H9 (cell line): ENCODE measurements at regions not wholly inside any gene's neighbourhood (a gene's known extent, or its start where the extent isn't known, plus 50 kb on each side); places are given as distances from the start of the nearest gene placed in this dataset.

Source experiments
- DNase-seq: peaks from one replicate; pipeline ENCODE4 v3.0.0-alpha.2; 2017
- H2AFZ ChIP-seq: one replicate; pipeline ENCODE4 v1.6.1; 2013; ENCODE audit warnings: mild to moderate bottlenecking, low read length, control low read depth, moderate library complexity
- H2AK5ac ChIP-seq: 2 replicates; pipeline ENCODE4 v1.6.1; 2013; ENCODE audit warnings: low read length, control low read depth, mixed read lengths; ENCODE audit not compliant: insufficient read length
- H2BK120ac ChIP-seq: one replicate; pipeline ENCODE4 v1.6.1; 2013; ENCODE audit warnings: low read depth, mild to moderate bottlenecking, low read length, control low read depth, inconsistent platforms; ENCODE audit not compliant: poor library complexity, severe bottlenecking
- H2BK12ac ChIP-seq: 2 replicates; pipeline ENCODE4 v1.6.1; 2013; ENCODE audit warnings: low read length, control low read depth, mixed read lengths, low read depth; ENCODE audit not compliant: insufficient read length
- H2BK15ac ChIP-seq: 2 replicates; pipeline ENCODE4 v1.6.1; 2013; ENCODE audit warnings: low read depth, low read length, control low read depth
- H2BK20ac ChIP-seq: one replicate; pipeline ENCODE4 v1.6.1; 2013; ENCODE audit warnings: low read depth, mild to moderate bottlenecking, low read length, control low read depth, inconsistent platforms; ENCODE audit not compliant: poor library complexity, severe bottlenecking
- H2BK5ac ChIP-seq: 2 replicates; pipeline ENCODE4 v1.6.1; 2013; ENCODE audit warnings: low read length, control low read depth, mixed read lengths; ENCODE audit not compliant: insufficient read length
- H3K14ac ChIP-seq: 2 replicates; pipeline ENCODE4 v1.6.1; 2013; ENCODE audit warnings: low read length, control low read depth; ENCODE audit not compliant: insufficient read depth
- H3K18ac ChIP-seq: 2 replicates; pipeline ENCODE4 v1.6.1; 2013; ENCODE audit warnings: low read depth, mild to moderate bottlenecking, mixed read lengths, low read length, control low read depth; ENCODE audit not compliant: insufficient read length
- H3K23ac ChIP-seq: 2 replicates; pipeline ENCODE4 v1.6.1; 2013; ENCODE audit warnings: low read length, control low read depth, mixed read lengths, low read depth; ENCODE audit not compliant: insufficient read length
- H3K23me2 ChIP-seq: 2 replicates; pipeline ENCODE4 v1.6.1; 2013; ENCODE audit warnings: low read depth, mild to moderate bottlenecking, mixed read lengths, low read length, control low read depth; ENCODE audit not compliant: insufficient read length, poor library complexity, severe bottlenecking
- H3K27ac ChIP-seq: 2 replicates; pipeline ENCODE4 v1.5.1; 2013; ENCODE audit warnings: low read length, control low read depth, mixed read lengths, low read depth; ENCODE audit not compliant: insufficient read length
- H3K27me3 ChIP-seq: 2 replicates; pipeline ENCODE4 v1.6.1; 2013; ENCODE audit warnings: low read length, control low read depth, inconsistent platforms; ENCODE audit not compliant: insufficient read depth
- H3K4ac ChIP-seq: 2 replicates; pipeline ENCODE4 v1.6.1; 2013; ENCODE audit warnings: low read depth, mild to moderate bottlenecking, control low read depth, inconsistent platforms, low read length, moderate library complexity
- H3K4me1 ChIP-seq: 2 replicates; pipeline ENCODE4 v1.6.1; 2013; ENCODE audit warnings: low read length, control low read depth, inconsistent platforms; ENCODE audit not compliant: insufficient read depth
- H3K4me2 ChIP-seq: 2 replicates; pipeline ENCODE4 v1.6.1; 2013; ENCODE audit warnings: low read length, control low read depth, mixed read lengths; ENCODE audit not compliant: insufficient read length, insufficient read depth
- H3K56ac ChIP-seq: 2 replicates; pipeline ENCODE4 v1.6.1; 2013; ENCODE audit warnings: low read depth, mild to moderate bottlenecking, mixed read lengths, low read length, control low read depth; ENCODE audit not compliant: insufficient read length
- H3K79me1 ChIP-seq: 2 replicates; pipeline ENCODE4 v1.6.1; 2013; ENCODE audit warnings: low read depth, mild to moderate bottlenecking, moderate library complexity, low read length, control low read depth, inconsistent platforms; ENCODE audit not compliant: insufficient read depth, poor library complexity, severe bottlenecking
- H3K79me2 ChIP-seq: 2 replicates; pipeline ENCODE4 v1.6.1; 2013; ENCODE audit warnings: low read length, control low read depth, inconsistent platforms; ENCODE audit not compliant: insufficient read depth
- H3K9ac ChIP-seq: 2 replicates; pipeline ENCODE4 v1.6.1; 2013; ENCODE audit warnings: low read length, control low read depth, mixed read lengths; ENCODE audit not compliant: insufficient read length; ENCODE audit errors: extremely low read depth
- H3K9me3 ChIP-seq: one replicate; pipeline ENCODE4 v1.6.1; 2013; ENCODE audit warnings: low read depth, low read length, inconsistent platforms; ENCODE audit not compliant: control insufficient read depth
- H3T11ph ChIP-seq: one replicate; pipeline ENCODE4 v1.6.1; 2013; ENCODE audit warnings: mild to moderate bottlenecking, low read length, control low read depth, inconsistent platforms
- H4K20me1 ChIP-seq: one replicate; pipeline ENCODE4 v1.6.1; 2013; ENCODE audit not compliant: control insufficient read depth, insufficient read length, insufficient read depth
- H4K5ac ChIP-seq: 2 replicates; pipeline ENCODE4 v1.6.1; 2013; ENCODE audit warnings: low read depth, mild to moderate bottlenecking, mixed read lengths, low read length, control low read depth; ENCODE audit not compliant: insufficient read length
- H4K8ac ChIP-seq: replicated peaks from 2 replicates; pipeline ENCODE4 v1.6.1; 2013; ENCODE audit warnings: low read length, control low read depth, mixed read lengths, low read depth; ENCODE audit not compliant: insufficient read length
- H4K91ac ChIP-seq: 2 replicates; pipeline ENCODE4 v1.6.1; 2013; ENCODE audit warnings: low read depth, mild to moderate bottlenecking, moderate library complexity, mixed read lengths, low read length, control low read depth; ENCODE audit not compliant: insufficient read length
- H3K27ac Mint-ChIP-seq, 3 experiments: 2 replicates in 2 of 3; 3 replicates in 1 of 3; pipeline ENCODE4 v1.8.0; 2020 to 2021; ENCODE audit warnings: mixed read lengths in 3 of 3, mild to moderate bottlenecking in 1 of 3, moderate library complexity in 1 of 3
- H3K27me3 Mint-ChIP-seq: 2 replicates; pipeline ENCODE4 v1.8.0; 2021; ENCODE audit warnings: low read depth, mild to moderate bottlenecking, moderate library complexity, mixed read lengths
- H3K36me3 Mint-ChIP-seq, 3 experiments: 2 replicates in 2 of 3; 3 replicates in 1 of 3; pipeline ENCODE4 v1.8.0; 2020 to 2021; ENCODE audit warnings: low read depth in 3 of 3, mixed read lengths in 3 of 3; ENCODE audit not compliant: insufficient read depth in 1 of 3
- H3K4me1 Mint-ChIP-seq, 2 experiments: 2 replicates each; pipeline ENCODE4 v1.8.0; 2020; ENCODE audit warnings: mixed read lengths in 2 of 2
- H3K4me3 Mint-ChIP-seq, 2 experiments: 2 replicates in 1 of 2; 3 replicates in 1 of 2; pipeline ENCODE4 v1.8.0; 2020 to 2021; ENCODE audit warnings: mild to moderate bottlenecking in 2 of 2, mixed read lengths in 2 of 2, moderate library complexity in 1 of 2
- H3K9me3 Mint-ChIP-seq, 2 experiments: 2 replicates in 1 of 2; 3 replicates in 1 of 2; pipeline ENCODE4 v1.8.0; 2020; ENCODE audit warnings: mild to moderate bottlenecking in 2 of 2, mixed read lengths in 2 of 2, moderate library complexity in 1 of 2
- CTCF ChIP-seq: fragments of 200-600 bp; sonication (generic); conservative IDR thresholded peaks from 3 replicates; pipeline ENCODE4 v1.8.0; 2021; ENCODE audit warnings: antibody characterized with exemption, mild to moderate bottlenecking
- WGBS: extraction: QIAGEN DNeasy Blood & Tissue Kit; methylation state at CpG from one replicate; pipeline ENCODE4 v1.1.7; 2013; ENCODE audit warnings: missing lambda C conversion rate, low lambda C conversion rate, mixed read lengths; ENCODE audit not compliant: insufficient read length; ENCODE audit errors: extremely low coverage; 5-methylcytosine and 5-hydroxymethylcytosine counted together

- Histone ChIP-seq H3K27me3 (no peaks in the 10 kb centered on the region), H2BK120ac (no peak overlapping the region), H3K56ac (no peak overlapping the region), H4K5ac (no peak overlapping the region), H3K23me2 (no peaks in the 10 kb centered on the region), H3K4ac (no peak overlapping the region), H2BK5ac (no peak overlapping the region), H3K9ac (no peak overlapping the region), H4K8ac (no peak overlapping the region), H3K14ac (no peak overlapping the region), H2AFZ (no peak overlapping the region), H2BK15ac (no peak overlapping the region), H3K23ac (no peak overlapping the region), H4K20me1 (no peaks in the 10 kb centered on the region), H3K79me2 (no peaks in the 10 kb centered on the region), H2AK5ac (no peak overlapping the region), H3K4me2 (no peak overlapping the region), H3K79me1 (no peaks in the 10 kb centered on the region), H3K27ac (no peak overlapping the region), H3K4me1 (no peaks in the 10 kb centered on the region), H3K18ac (no peak overlapping the region), H3K9me3 (no peaks in the 10 kb centered on the region), H3T11ph (no peak overlapping the region), H2BK20ac (no peak overlapping the region), H2BK12ac (no peak overlapping the region), H4K91ac (no peak overlapping the region)
- no peak for DNase-seq
- peaks cover 30% of the 10 kb centered on the region for H3K27me3 Mint-ChIP-seq
- WGBS = no CpG with 5 or more reads among the region's 6 CpGs
- H3K4me1 Mint-ChIP-seq = no peaks in the 10 kb centered on the region
- no peaks in the 10 kb centered on the region; a peak in 1 of 5 replicates for H3K9me3 Mint-ChIP-seq
- H3K27ac Mint-ChIP-seq = peak overlapping the region in 1 of 3 experiments; percentile 19; a peak in 1 of 7 replicates
- TF ChIP-seq CTCF = no peak
- H3K36me3 Mint-ChIP-seq = no peaks in the 10 kb centered on the region
- no peak overlapping the region for H3K4me3 Mint-ChIP-seq
Observed at GRCh38 chr10:113430634-113431397, 122.0 kb upstream of the HABP2 start.
